ENCODE measurements at regions not wholly inside any gene's neighbourhood (a gene's known extent, or its start where the extent isn't known, plus 50 kb on each side); places are given as distances from the start of the nearest gene placed in this dataset.

DNA sequence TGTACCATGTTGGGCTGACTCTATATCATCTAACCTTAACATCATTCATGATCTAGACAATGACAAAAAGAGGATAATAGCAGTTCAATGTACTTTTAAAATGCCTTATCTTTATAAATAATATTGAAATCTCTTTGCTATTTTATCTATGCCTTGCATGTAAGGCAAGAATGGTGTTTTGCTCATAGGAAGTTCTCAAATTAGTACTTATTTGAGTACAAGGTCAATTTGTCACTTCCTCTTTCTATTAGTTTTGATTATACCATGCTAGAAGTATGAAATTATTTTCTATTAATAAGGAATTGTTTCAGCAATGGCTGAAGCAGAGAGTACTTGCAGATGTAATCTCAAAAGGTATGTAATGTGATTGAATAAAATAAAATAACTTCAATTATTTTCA is 1285.4 kb upstream of the TENM4 start:
- no peak for TF ChIP-seq POLR2A (IDR thresholded peaks at IDR 0.05)
- TF ChIP-seq, protein P1, sequence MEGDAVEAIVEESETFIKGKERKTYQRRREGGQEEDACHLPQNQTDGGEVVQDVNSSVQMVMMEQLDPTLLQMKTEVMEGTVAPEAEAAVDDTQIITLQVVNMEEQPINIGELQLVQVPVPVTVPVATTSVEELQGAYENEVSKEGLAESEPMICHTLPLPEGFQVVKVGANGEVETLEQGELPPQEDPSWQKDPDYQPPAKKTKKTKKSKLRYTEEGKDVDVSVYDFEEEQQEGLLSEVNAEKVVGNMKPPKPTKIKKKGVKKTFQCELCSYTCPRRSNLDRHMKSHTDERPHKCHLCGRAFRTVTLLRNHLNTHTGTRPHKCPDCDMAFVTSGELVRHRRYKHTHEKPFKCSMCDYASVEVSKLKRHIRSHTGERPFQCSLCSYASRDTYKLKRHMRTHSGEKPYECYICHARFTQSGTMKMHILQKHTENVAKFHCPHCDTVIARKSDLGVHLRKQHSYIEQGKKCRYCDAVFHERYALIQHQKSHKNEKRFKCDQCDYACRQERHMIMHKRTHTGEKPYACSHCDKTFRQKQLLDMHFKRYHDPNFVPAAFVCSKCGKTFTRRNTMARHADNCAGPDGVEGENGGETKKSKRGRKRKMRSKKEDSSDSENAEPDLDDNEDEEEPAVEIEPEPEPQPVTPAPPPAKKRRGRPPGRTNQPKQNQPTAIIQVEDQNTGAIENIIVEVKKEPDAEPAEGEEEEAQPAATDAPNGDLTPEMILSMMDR (IDR thresholded peaks at IDR 0.05): no peak

All from sigmoid colon (tissue), 3 donors.